HG03045 (cell line): ENCODE measurements at regions not wholly inside any gene's neighbourhood (a gene's known extent, or its start where the extent isn't known, plus 50 kb on each side); places are given as distances from the start of the nearest gene placed in this dataset.
"Not testable (repeated sequence)": the region's sequence is repeated elsewhere in the genome, so short reads cannot be mapped to it uniquely, and the experiment has no call there.

Experiments
- ATAC-seq: cut with Tn5 transposase; IDR thresholded peaks from one replicate; pipeline ENCODE4 v1.9.1; 2021; ENCODE audit warnings: mild to moderate bottlenecking, moderate library complexity; ENCODE audit not compliant: unreplicated experiment

DNA sequence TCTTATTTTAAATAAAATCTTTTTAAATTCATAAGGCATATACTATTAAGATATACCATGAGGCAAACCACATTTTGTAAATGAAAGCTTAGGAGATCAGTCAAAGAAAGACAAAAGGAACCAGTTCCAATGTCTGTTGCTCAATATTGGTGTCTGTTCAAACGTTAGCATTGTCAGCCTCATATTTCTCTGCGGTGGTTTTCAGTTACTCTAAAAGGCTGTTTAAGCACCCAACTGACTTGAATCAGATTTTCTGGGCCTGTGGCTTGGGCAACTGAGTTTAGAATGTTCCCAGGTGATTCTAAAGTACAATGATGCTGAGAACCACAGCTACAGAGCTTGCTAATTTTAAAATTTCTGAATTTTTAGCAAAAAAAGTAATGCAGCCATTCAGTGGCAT, 166.3 kb upstream of the KIF2A start:
- no peak for ATAC-seq

DNA sequence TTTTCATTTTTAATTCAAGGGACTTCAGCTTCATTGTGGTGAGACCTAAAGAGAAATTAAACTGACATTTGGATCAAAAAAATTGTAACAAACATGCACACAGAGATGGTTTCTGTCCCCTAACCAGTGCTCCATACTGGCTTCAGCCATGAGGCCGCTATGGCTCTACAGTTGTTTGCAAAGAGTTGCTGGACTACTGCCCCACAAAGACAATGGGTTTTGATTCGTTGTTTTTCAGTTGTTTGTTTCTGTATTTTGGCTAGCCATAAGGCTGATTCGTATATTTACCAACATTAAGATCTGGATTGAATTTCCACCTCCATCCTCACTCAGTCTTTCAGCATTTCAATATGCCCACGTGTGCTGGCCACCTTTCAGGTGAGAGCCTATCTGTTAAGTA, 163.7 kb upstream of the KIF2A start:
- ATAC-seq = no peak

DNA sequence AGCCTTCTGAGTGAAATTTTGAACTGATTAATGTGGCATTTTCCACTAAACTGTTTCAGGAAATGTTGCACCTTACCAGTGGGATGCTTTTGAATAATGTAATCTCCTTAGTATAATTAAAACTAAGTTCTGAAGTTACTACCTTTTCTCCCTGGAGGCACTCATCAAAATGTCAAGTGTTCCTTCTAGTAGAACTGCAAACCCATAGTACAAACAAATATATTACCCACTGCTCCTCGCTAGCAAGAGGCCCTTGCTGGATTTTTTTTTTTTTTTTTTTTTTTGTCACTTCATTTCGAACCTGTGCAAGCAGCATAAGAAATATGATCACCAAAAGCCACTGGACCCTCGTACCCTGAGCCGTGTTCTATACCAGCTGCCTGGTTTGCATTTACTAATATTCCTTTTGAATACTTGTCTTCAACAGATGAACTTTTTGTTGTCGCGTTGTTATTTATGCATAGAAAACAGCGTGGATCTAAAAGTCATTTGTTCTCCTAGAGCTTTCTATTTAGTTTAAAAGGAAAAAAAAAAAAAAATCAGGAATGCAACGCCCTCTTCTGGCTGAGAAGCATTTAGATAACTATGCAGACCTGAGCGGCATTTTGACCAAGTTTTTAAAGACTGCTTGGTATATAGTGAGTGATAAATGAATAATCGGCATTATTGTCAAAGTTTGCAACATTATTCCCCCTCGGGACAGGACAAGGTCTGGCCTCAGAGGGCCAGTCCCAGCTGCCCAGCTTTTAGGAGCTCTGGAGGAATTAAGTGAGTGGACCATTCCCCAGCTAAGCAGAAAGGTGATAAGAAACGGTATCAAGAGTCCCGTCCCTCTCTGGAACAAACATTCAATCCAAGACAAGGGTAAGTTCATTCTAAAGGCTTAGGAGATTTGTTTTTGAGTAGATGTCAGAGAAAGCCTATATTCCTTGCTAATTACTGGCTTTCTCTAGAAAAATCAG, 162.5 kb upstream of the KIF2A start:
- ATAC-seq = no peak

DNA sequence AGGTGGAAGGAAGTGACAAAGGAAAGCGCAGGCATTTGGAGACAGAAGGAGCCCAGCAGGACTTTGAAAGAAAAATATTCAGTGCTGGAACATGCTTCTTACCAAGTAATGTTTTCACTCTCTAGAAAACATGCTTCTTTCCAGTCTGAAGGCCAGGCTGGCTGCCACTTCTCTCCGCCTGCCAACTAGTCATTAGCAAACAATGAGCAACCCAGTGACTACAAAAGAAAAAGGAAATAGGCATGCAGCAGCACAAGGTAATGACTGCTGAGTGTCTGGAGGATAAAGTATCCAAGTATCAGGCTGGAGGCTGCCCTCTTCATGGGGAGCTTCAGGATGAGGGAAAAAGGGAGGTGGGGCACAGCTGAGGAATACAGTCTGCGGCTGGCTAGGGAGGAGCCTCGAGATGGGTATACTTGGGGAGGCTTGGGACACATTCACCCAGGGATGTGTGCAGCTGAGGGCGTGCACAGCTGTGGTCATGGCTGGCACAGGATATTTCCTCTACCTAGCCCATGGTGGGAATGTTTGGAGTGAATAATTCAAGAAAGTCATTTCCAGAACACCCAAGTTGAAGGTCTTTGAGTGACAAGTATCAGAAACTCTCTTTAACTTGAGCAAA, 161.5 kb upstream of the KIF2A start:
- ATAC-seq = no peak

DNA sequence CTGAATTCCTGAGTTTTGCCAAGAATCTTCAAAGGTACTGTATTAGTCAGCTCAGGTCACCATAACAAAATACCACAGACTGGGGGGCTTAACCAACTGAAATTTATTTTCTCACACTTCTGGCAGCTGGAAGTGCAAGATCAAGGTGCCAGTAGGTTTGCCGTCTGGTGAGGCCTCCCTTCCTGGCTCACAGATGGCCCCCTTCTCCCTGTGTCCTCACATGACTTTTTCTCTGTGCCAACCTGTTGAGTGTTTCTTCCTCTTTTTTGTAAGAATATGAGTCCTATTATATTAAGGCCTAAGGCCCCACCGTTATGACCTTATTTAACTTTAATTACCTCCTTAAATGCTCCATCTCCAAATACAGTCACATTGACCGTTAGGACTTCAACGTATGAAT, 156.1 kb upstream of the KIF2A start:
- ATAC-seq = no peak

DNA sequence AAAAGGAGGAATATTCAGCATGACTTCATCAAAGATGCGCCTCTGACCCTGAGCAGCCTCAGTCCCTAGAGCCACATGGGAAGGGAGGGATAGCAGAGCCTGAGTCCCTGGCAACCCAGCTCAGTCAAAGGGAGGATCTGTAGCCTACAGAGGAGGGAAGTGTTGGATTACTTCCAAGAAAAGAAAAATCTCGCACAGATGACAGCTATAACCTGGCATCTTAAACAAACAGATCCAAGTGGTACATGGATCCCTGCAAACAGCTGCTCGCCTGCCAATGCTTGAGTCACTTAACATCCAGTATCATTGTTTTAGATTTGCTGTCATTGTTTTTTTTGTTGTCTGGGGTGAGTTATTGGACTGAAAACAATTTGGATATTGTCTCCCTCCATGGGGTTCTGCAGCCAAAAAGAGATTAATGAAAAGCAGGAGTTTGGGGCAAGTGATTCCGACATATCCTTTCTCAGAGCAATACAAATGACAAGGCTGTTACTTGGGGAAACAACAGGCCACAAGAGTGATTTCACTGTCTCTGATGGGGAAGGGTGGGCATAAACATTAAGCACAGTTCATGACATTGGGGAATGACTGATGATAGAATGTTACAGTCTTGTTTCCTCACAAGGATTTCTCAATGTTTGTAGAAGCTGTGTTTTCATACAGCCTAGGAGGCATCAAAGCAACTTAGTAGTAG, 153.5 kb upstream of the KIF2A start:
- no peak for ATAC-seq

DNA sequence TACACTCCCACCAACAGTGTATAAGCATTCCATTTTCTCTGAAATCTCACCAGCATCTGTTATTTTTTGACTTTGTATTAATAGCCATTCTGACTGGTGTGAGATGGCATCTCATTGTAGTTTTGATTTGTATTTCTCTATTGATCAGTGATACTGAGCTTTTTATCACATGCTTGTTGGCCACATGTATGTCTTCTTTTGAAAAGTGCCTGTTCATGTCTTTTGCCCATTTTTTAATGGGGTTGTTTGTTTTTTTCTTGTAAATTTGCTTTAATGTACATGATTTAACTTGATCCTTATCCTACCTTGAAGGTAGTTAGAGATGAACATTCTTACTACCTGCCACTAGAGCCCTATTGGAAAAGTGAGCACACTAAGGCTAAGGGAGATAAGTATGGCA, 151.2 kb upstream of the KIF2A start:
- ATAC-seq = no peak

DNA sequence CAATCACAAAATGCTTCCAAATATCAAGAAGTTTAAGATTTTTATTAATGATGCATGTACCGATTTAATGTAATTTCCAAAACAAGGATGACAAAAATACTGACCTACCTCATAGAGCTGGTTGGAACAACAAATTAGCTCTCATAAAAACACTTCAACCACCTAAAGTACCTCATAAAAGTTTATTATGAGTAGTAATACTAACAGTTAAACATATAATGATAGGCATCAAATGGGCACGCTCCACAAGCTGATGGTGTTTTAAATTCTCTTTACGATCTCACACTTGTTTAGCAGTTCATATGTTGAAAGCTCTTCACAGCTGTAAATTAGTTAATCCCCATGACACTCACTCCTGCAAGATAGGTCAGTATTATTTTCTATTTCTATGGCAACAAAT, 150.0 kb upstream of the KIF2A start:
- no peak for ATAC-seq

DNA sequence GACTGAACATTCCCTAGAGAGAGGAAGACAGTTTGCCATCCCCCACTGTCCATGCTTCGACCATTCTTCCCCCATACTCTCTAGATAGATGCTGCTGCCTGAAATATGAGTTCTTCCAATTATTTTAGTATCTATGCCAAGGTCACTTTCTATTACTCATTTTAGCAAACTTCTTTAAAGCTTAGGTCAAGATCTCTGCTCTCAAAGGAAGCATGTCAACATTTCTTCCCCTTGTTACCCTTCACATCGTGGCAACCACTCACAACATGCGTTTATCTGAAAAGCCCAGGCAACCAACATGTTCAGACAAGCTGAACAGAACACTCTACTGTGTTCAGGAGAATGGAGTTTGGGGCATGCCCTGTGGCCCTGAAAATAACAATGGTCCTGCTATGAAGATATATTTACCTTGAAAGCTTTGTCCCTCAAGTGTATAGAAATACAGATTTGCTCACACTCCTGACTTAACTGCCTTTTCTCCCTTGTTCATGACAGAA, 138.4 kb upstream of the KIF2A start:
- ATAC-seq = no peak

DNA sequence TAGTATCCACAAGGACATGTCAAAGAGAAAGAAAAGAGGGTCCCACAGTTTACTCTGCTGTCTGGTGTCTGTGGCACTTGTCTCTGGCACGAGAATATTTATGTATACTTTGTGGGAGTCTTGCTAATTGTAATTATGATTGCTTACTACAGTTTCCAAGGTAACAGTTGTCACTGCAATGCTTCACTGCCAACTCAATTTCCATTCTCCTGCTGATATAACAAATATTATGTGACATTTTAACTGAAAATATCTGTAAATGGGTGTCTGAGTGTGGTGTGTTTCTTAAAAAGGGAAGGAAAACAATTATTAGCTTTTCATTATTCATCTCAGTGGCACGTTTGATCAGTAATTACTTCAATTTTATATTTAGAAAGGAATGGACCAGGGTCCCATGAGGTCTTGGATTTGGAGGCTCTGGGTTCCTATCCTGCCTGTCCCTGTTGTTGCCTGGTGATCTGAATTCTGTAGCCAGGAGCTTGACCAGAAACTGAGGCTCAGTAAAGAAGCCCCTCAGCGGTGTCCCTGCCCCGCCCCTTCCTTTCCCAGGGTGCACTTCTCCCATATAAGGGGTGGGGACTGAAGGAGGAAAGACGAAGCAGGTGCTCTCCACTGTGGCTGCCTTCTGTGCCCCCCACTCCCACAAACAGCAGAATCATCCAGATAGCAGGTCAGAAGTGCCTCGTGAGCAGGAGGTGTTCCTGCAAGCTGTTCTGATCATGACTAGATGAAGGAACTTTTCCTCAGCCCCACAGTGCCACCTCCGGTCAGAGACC, 137.3 kb upstream of the KIF2A start:
- ATAC-seq = no peak

DNA sequence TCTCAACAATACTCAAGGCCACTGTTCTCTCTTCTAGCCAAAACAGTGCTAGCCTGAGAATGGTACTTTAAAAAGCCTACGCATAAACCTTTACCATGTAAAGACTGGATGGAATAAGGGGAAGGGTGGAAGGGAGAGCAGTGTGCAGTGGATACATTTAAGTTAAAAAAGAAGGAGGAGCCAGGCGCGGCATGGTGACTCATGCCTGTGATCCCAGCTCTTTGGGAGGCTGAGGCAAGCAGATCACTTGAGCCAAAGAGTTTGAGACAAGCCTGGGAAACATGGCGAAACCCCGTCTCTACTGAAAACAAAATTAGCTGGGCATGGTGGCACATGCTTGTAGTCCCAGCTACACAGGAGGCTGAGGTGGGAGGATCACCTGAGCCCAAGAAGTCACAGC, 127.7 kb upstream of the KIF2A start:
- no peak for ATAC-seq

DNA sequence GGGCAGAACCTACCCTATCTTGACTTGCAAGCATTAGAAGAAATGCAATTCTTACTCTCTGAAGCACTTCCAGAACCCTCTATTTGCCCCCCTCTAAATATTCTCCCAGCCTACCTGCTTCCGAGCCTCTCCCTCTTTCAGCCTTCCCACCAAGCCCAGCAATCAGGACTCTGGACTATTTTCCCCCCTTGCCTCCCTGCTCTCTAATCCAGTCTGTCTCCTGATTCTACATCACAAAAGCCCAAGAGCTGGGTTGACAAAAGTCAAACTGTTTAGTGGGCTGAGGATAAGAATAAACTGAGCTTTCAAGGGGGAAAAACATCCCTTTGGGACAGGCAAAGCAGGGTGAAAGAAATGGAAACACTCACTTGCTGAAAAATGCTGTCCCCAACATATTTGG, 123.2 kb upstream of the KIF2A start:
- ATAC-seq = no peak

DNA sequence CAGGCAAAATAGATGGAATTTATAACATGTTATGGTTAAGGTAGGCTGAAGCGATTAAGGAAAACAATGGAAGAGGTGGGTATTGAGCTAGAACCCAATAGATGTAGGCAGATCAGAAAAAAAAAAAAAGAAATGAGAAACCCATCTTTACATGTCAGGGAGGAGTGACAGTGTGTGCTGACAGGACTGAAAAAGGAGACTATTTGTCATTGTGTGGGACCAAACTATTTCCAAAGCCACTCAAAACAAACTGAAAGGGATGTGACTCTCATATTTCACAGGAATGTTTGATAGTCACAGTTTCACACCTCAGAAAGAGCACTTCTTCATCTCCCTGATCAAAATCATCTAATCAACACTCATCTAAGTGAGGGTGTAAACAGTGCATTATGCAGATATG, 122.3 kb upstream of the KIF2A start:
- ATAC-seq = no peak

DNA sequence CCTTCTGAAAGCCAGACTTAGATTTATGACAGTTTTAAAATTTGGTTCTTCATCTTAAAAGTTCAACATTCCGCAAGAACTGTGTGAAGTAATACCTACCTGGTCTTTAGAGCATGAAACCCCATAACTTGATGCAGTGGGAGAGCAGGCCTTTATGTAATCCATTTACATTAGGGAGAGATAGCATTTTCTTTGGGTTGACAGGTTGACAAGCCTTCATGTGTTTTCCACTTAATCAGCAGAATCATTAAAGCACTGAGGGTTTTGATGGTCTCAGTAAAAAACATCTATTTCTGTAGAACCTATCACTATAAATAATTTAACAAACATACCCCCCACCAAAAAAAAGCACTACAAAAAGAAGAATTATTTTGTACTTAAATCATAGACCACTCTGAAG, 121.6 kb upstream of the KIF2A start:
- no peak for ATAC-seq

DNA sequence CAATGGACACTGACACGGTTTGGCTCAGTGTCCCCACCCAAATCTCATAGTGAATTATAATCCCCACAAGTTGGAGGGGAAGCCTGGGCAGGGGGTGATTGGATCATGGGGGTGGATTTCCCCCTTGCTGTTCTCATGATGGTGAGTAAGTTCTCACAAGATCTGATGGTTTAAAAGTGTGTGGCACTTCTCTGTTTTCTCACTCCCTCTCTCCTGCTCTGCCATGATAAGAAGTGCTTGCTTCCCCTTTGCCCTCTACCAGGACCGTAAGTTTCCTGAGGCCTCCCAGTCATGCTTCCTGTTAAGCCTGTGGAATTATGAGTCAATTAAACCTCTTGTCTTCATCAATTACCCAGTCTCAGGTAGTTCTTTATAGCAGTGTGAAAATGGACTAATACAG, 115.8 kb upstream of the KIF2A start:
- ATAC-seq = no peak

DNA sequence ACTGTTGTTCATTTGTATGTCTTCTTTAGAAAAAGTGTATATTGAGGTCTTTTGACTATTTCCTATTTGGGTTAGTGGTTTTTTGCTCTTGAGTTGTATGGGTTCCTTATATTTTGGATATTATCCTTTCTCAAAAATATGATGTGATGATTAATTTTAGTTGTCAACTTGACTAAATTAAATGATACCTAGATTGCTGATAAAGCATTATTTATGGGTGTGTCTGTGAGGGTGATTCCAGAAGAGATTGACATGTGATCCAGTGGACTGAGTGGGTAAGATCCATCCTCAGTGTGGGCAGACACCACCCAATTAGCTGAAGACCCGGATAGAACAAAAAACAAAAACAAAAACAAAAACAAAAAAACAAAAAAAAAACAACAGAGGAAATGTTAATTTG, 115.1 kb upstream of the KIF2A start:
- no peak for ATAC-seq

DNA sequence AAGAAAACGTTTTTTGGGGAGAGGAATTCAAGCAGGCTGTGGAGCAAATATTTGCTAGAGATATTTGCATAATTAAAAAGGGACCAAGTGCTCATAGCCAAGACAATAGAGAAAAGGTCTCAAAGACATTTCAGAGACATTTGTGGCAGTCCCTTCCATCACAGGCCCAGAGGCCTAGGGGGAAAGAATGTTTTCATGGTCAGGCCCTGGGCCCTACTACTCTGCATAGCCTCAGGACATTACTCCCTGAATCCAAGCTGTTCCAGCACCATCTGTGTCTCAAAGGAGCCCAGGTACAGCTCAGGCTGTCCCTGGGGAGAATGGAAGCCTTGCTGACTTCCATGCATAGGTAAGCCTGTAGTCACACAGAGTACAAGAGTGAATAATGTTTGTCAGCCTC, 113.0 kb upstream of the KIF2A start:
- no peak for ATAC-seq

DNA sequence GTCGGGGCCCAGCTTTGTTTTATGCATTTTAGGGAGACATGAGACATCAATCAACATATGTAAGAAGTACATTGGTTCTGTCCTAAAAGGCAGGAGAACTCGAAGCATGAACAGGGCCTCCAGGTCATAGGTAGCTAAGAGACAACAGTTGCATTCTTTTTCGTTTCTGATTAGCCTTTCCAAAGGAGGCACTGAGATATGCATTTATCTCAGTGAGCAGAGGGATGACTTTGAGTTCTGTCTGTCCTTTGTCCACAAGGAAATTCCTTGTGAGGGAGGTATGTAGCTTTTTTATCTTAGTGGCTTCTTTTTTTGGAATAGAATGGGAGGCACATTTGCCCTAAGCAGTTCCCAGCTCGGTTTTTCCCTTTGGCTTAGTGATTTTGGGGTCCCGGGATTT, 109.5 kb upstream of the KIF2A start:
- not testable (repeated sequence) for ATAC-seq

DNA sequence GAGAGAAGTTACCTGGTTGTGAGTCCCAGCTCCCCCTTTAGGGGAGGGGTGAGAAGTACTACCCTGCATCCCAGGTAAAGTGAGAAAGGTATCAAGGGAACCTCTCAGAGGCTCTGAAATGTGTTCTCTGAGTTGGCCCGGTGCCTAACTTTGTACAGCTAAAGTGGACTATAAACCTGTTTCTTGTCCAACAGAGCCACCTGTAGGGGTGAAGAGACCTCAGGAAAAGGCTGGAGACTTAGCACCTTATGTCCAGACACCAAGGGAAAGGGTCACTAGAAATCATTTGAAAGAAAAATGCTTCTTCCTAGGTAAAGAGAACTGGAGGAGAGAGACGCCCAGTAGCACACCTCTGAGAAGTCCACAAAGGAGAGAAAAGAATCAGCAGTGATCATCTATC, 108.3 kb upstream of the KIF2A start:
- ATAC-seq = no peak

DNA sequence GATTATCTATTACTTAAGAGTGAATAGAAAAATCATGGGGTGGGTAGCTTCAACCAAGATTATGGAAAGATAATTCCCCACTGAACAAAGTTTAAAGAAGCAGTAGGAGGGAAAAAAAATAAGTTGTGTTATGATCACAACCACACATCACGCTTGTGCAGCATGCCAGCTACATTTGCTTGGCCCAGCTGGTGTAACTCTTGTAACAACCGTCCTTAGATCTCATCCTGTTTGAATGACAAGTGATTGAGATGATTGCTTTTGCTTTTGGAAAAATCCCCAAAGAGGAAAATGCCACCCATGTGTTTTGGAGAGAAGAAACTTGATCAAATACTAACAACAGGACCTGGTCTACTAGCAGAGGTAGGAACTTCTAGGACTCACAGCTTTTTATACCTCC, 107.6 kb upstream of the KIF2A start:
- no peak for ATAC-seq
